ENCODE measurements at regions not wholly inside any gene's neighbourhood (a gene's known extent, or its start where the extent isn't known, plus 50 kb on each side); places are given as distances from the start of the nearest gene placed in this dataset.

DNA sequence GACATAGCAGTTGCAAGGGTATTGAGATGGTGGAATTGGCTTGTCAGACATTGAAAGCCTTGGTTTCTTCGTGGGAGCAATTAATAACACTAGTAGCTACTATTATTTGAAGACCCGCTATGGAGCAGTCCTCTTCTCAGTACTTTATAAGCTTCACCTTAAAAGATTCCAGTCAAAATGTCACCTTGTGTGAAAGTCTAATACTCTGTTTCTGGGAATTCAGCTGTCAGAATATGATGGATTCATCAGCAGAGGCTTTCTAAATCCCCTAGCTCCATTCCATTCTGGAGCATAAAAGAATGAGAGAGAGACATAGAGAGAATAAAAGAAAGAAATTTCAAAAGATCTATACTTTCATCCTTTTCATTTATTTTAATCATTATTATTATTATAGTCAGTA lies 375.9 kb upstream of the ADGRL2 start:
- H3K4me3 ChIP-seq, result no peak overlapping the region
- no peaks in the 10 kb centered on the region for H3K9me3 ChIP-seq (ENCODE audit: control insufficient read depth in 4 of 4, insufficient read depth in 3 of 4, low read length in 3 of 4)
- ATAC-seq (ENCODE audit: insufficient read depth, low FRiP score) (no peak), DNase-seq (no peak)
- WGBS, 2 donors, result 81 to 95% methylated on average over 2 of the region's 2 CpGs
- H3K27ac ChIP-seq (ENCODE audit: low read depth in 1 of 2, low read length in 1 of 2), result no peak overlapping the region
- peaks cover 0 to 16% (median 8%) of the 10 kb centered on the region in 5 donors for H3K4me1 ChIP-seq (ENCODE audit: control insufficient read depth in 5 of 5, insufficient read depth in 5 of 5, low read length in 5 of 5)
- H3K27me3 ChIP-seq (ENCODE audit: control insufficient read depth in 3 of 3, insufficient read depth in 3 of 3, low read length in 2 of 3), result no peaks in the 10 kb centered on the region
- H3K9ac ChIP-seq (ENCODE audit: insufficient read depth in 1 of 2, low read length in 2 of 2), result no peak overlapping the region
- H3K36me3 ChIP-seq (ENCODE audit: control insufficient read depth in 4 of 4, insufficient read depth in 4 of 4, low read length in 4 of 4), result no peaks in the 10 kb centered on the region
- TF ChIP-seq, protein P1, sequence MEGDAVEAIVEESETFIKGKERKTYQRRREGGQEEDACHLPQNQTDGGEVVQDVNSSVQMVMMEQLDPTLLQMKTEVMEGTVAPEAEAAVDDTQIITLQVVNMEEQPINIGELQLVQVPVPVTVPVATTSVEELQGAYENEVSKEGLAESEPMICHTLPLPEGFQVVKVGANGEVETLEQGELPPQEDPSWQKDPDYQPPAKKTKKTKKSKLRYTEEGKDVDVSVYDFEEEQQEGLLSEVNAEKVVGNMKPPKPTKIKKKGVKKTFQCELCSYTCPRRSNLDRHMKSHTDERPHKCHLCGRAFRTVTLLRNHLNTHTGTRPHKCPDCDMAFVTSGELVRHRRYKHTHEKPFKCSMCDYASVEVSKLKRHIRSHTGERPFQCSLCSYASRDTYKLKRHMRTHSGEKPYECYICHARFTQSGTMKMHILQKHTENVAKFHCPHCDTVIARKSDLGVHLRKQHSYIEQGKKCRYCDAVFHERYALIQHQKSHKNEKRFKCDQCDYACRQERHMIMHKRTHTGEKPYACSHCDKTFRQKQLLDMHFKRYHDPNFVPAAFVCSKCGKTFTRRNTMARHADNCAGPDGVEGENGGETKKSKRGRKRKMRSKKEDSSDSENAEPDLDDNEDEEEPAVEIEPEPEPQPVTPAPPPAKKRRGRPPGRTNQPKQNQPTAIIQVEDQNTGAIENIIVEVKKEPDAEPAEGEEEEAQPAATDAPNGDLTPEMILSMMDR (IDR thresholded peaks at IDR 0.05; ENCODE audit: control extremely low read depth, extremely low read depth), result no peak

DNA sequence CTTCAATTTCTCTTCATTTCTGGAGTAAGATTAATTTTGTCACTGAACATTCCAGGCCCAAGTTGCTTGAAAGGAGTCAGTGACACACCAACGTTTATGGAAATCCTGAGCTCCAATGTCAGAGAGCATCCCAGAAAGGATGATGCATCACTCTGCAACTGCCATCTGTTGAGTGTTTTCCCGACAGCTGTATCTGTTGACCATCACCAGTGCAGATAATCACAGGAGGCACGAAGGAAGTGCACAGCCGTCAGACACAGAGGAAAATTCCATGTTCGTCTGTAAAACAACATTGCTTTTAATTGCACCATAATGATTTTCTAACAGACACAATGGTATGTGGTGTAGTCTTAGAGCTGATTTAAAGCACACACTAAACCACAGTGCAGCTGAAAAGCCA lies 376.7 kb upstream of the ADGRL2 start:
- H3K9me3 ChIP-seq (ENCODE audit: control insufficient read depth in 4 of 4, insufficient read depth in 3 of 4, low read length in 3 of 4), result no peaks in the 10 kb centered on the region
- H3K36me3 ChIP-seq (ENCODE audit: control insufficient read depth in 4 of 4, insufficient read depth in 4 of 4, low read length in 4 of 4), result no peaks in the 10 kb centered on the region
- TF ChIP-seq, protein P1 (IDR thresholded peaks at IDR 0.05; ENCODE audit: control extremely low read depth, extremely low read depth), result no peak
- H3K27me3 ChIP-seq (ENCODE audit: control insufficient read depth in 3 of 3, insufficient read depth in 3 of 3, low read length in 2 of 3), result no peaks in the 10 kb centered on the region
- ATAC-seq (ENCODE audit: insufficient read depth, low FRiP score) (no peak), DNase-seq (peak; percentile 32 to 67 (median 55))
- no peak overlapping the region for H3K4me3 ChIP-seq
- peaks cover 0 to 16% (median 4%) of the 10 kb centered on the region in 5 donors for H3K4me1 ChIP-seq (ENCODE audit: control insufficient read depth in 5 of 5, insufficient read depth in 5 of 5, low read length in 5 of 5)
- 54 to 71% methylated on average over 5 of the region's 5 CpGs for WGBS, 2 donors
- H3K9ac ChIP-seq (ENCODE audit: insufficient read depth in 1 of 2, low read length in 2 of 2), result no peak overlapping the region
- peak overlapping the region in 1 of 2 donors; percentile 23 for H3K27ac ChIP-seq (ENCODE audit: low read depth in 1 of 2, low read length in 1 of 2)

DNA sequence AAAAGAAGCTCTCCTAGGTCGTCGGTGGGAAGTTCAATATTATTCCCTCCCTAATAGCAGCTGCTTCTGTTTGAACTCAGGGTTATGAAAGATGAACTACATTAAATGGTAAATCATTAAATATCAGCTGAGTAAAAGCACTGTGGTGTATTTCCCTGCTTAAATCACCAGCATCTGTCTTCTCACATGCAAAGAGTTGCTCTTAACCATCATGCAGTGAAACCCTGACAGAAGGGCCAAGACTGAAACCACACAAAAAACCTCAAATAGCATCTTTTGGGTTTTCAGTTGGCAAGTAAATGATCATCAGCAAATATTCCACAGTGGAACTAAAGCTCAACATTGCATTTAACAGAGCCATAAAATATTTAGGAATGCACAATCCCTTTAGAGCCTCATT lies 380.0 kb upstream of the ADGRL2 start:
- peaks cover 0 to 22% (median 4%) of the 10 kb centered on the region in 5 donors for H3K4me1 ChIP-seq (ENCODE audit: control insufficient read depth in 5 of 5, insufficient read depth in 5 of 5, low read length in 5 of 5)
- no peak overlapping the region for H3K9ac ChIP-seq (ENCODE audit: insufficient read depth in 1 of 2, low read length in 2 of 2)
- DNase-seq (no peak), ATAC-seq (ENCODE audit: insufficient read depth, low FRiP score) (no peak)
- WGBS, 2 donors, result 74 to 87% methylated on average over 2 of the region's 2 CpGs
- H3K9me3 ChIP-seq (ENCODE audit: control insufficient read depth in 4 of 4, insufficient read depth in 3 of 4, low read length in 3 of 4), result no peaks in the 10 kb centered on the region
- TF ChIP-seq, protein P1 (IDR thresholded peaks at IDR 0.05; ENCODE audit: control extremely low read depth, extremely low read depth), result no peak
- H3K27ac ChIP-seq (ENCODE audit: low read depth in 1 of 2, low read length in 1 of 2), result no peak overlapping the region
- H3K27me3 ChIP-seq (ENCODE audit: control insufficient read depth in 3 of 3, insufficient read depth in 3 of 3, low read length in 2 of 3), result no peaks in the 10 kb centered on the region
- H3K4me3 ChIP-seq, result no peak overlapping the region
- no peaks in the 10 kb centered on the region for H3K36me3 ChIP-seq (ENCODE audit: control insufficient read depth in 4 of 4, insufficient read depth in 4 of 4, low read length in 4 of 4)

DNA sequence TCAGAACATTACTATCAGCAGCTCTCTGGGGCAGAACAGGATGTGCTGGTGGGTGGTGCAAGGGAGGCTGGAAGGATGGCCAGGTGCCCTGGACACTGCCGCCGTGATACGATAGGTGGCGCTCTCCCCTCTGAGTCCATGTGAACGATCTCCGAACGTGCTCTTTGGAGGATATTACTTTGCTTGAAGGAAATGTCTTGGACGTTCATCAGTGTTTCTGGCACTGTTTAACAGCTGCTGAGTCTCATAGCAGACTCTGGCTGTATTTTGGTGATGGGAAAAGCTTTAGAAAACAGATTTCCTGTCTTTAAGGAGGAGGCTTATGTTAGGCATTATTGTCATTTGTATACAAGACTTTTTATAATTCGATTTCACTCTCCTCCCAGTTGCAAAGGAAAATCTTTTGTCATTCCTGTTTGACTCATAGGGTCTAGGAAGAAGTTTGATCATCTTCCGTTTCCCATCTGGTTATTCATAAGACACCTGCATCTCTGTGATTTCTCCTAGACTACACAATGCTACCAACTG lies 386.2 kb upstream of the ADGRL2 start:
- Histone ChIP-seq H3K4me3 (no peak overlapping the region), H3K9ac (ENCODE audit: insufficient read depth in 1 of 2, low read length in 2 of 2) (no peak overlapping the region), H3K27ac (ENCODE audit: low read depth in 1 of 2, low read length in 1 of 2) (peak overlapping the region in 1 of 2 donors; percentile 84)

More for the DNA sequence above, 386.2 kb upstream of the ADGRL2 start:
- Histone ChIP-seq H3K27me3 (ENCODE audit: control insufficient read depth in 3 of 3, insufficient read depth in 3 of 3, low read length in 2 of 3) (no peaks in the 10 kb centered on the region), H3K9me3 (ENCODE audit: control insufficient read depth in 4 of 4, insufficient read depth in 3 of 4, low read length in 3 of 4) (no peaks in the 10 kb centered on the region), H3K36me3 (ENCODE audit: control insufficient read depth in 4 of 4, insufficient read depth in 4 of 4, low read length in 4 of 4) (no peaks in the 10 kb centered on the region), H3K4me1 (ENCODE audit: control insufficient read depth in 5 of 5, insufficient read depth in 5 of 5, low read length in 5 of 5) (peaks cover 0 to 34% (median 12%) of the 10 kb centered on the region in 5 donors)
- DNase-seq (peak; percentile 79 to 95 (median 91)), ATAC-seq (ENCODE audit: insufficient read depth, low FRiP score) (peak; percentile 80)
- TF ChIP-seq, protein P1 (IDR thresholded peaks at IDR 0.05; ENCODE audit: control extremely low read depth, extremely low read depth), result peak; percentile 33
- WGBS, 2 donors, result 15 to 16% methylated on average over 10 of the region's 10 CpGs

Measured in lung (tissue), 11 donors.